GM21619 (cell line): ENCODE measurements at regions not wholly inside any gene's neighbourhood (a gene's known extent, or its start where the extent isn't known, plus 50 kb on each side); places are given as distances from the start of the nearest gene placed in this dataset.
"Not testable (repeated sequence)": the region's sequence is repeated elsewhere in the genome, so short reads cannot be mapped to it uniquely, and the experiment has no call there.

Experiments
- ATAC-seq: cut with Tn5 transposase; IDR thresholded peaks from one replicate; pipeline ENCODE4 v1.9.1; 2021; ENCODE audit not compliant: unreplicated experiment

- no peak for ATAC-seq
Observed at GRCh38 chr7:52616552-52616951, 418.9 kb upstream of the POM121L12 start.

- no peak for ATAC-seq
Observed at GRCh38 chr7:52615021-52615695, 420.3 kb upstream of the POM121L12 start.

DNA sequence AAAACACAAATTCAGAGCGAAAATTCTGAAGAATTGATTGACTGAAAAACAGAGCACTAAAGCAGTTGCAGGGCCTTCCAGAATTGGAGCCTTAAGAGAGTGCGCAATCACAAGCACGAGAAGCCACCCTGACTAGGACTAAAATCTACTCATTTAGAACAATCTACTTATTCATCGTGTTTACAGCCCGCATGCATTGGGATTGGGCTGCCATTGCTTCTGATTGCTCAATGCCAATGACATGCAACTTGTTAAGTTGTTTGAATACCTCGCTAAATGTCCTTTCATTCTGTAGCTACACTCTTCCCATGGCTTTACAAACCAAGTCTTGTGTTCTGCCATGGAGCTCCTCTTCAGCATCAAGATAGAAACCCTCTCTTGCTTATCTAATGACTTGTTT is 425.9 kb upstream of the POM121L12 start:
- no peak for ATAC-seq

DNA sequence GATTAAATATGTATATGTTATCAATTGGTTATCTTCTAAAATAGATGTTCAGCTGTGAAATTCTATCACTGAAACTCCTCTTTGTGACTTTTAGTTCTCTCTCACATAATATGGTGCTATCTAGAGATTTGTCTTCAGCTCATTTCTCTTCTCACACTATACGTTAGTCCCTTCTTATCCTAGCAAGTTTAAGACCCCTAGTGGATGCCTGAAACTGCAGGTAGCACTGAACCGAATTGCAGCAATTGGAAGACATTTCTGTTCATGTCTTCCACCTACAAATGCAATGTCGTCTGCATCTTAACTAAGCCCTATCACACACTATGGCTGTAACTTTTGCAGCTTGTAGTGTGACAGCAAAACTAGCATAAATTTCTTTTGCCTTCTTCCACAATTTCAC is 442.7 kb upstream of the POM121L12 start:
- no peak for ATAC-seq

GRCh38 chr7:52586704-52587103 is 448.7 kb upstream of the POM121L12 start:
- ATAC-seq: no peak

- ATAC-seq: no peak
Observed at GRCh38 chr7:52584041-52584440, 451.4 kb upstream of the POM121L12 start.

GRCh38 chr7:52573141-52573540 is 462.3 kb upstream of the POM121L12 start:
- not testable (repeated sequence) for ATAC-seq

DNA sequence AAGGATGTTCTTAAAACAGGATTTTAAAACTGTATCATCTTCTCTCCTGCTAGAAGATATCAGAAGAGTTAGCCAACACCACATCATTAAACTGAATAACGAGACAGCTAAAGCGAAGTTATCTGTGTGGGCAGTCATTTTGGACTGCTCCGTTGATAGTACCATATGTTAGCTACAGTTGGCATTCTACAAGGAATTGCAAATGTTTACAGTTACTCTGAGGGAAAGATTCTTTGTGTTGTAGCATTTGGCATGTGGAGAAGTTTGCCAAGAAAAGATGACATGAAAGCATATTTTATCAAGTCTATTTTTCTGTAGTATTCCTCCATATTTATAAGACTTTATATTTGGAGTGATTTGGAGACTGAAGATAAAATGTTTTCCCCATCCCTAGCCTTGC is 464.4 kb upstream of the POM121L12 start:
- no peak for ATAC-seq

- no peak for ATAC-seq
Observed at GRCh38 chr7:52569151-52569550, 466.3 kb upstream of the POM121L12 start.

DNA sequence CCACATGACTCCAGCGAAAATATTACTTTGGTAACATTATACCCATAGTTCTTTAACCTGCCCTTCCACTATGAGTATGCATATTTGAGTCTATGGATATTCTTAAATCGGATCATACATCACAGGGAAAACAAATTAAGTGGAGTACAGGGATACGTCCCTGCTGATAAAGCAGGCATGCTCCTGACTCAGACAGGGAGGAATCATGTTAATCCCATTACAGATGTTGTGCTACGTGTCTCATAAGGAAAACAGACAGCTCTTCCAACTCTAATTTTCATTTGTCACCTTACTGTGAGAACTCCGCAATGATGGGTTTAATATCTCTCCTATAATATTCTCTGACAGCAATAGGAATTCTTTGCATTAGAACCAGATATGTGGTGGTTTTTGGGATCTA is 469.5 kb upstream of the POM121L12 start:
- no peak for ATAC-seq

- ATAC-seq: no peak
Observed at GRCh38 chr7:52555805-52556204, 479.6 kb upstream of the POM121L12 start.

GRCh38 chr7:52547308-52547910 is 488.0 kb upstream of the POM121L12 start:
- ATAC-seq: no peak

DNA sequence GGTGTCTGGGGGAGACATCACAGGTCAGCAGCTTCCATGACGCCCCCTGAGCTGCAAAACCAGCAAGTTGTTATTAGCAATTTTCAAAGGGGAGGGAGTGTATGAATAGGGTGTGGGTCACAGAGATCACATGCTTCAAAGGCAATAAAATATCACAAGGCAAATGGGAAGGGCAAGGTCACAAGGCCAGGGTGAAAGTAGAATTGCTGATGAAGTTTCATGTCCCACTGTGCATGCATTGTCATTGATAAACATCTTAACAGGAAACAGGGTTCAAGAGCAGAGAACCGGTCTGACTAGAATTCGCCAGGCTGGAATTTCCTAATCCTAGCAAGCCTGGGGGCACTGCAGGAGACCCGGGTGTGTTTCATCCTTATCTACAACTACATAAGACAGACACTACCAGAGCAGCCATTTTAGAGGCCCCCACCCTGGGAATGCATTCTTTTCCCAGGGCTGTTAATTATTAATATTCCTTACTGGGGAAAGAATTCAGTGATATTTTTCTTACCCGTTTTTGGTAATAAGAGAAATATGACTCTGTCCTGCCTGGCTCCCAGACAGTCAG is 494.2 kb upstream of the POM121L12 start:
- ATAC-seq: not testable (repeated sequence)

- ATAC-seq: no peak
Observed at GRCh38 chr7:52540041-52540440, 495.4 kb upstream of the POM121L12 start.

DNA sequence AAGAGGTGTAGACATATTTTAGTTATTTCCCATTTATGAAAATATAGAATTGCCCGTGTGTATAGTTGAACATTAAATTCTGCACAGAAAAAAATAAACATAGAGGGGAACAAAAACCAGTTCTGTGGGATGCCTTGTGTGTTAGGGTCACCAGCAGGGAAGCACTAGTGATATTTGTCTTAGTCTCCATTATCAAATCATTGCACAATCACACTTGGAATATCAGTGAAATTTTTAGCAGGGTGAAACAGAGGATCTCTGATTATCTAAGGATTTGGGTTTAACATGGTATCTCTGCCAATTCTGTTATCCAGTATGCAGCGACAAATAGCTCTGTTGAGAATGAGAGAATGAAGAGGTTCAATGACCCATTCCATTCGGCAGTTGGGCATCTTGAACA is 496.0 kb upstream of the POM121L12 start:
- ATAC-seq: no peak

- no peak for ATAC-seq
Observed at GRCh38 chr7:52537051-52537450, 498.4 kb upstream of the POM121L12 start.

DNA sequence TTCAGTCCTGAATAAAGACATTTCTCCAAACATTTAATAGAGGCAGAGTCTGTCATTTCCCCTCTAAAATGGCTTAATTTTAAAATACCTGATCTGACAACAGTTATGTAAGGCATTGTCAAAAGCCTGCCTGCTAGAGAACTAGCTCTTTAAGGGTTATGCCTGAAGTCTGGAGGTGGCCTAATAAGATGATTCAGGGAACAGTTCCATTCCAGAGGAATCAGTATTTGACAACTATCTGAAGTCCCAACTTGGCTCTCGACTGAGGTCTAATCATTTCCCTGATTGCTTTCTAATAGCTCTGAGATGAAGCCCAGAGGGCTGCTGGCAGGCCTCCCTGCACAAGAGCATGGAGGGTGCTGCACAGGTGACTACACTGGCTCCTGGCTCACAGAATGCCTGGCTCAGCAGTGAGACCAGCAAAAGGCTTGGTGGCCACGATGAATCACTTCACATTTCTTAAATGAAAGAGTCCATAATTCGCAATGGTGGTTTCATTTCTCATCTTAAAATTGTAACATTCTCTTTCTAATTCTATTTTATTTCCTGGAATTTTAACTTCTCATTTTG is 509.6 kb upstream of the POM121L12 start:
- no peak for ATAC-seq

DNA sequence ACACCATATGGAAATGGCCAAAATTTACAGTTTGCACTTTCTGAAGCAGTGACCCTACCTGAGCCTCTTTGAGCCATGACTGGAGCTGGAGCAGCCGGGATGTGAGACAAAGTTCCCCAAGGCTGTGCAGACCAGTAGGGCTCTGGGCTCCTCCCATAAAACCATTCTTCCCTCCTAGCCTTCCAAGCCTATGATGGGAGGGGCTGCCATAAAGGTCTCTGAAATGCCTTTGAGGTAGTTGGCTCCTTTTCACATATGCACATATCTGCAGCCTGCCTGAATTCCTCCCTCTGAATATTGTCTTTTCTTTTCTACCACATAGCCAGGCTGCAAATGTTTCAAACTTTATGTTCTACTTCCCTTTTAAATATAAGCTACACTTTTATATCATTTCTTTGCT is 516.6 kb upstream of the POM121L12 start:
- ATAC-seq: no peak

- no peak for ATAC-seq
Observed at GRCh38 chr7:52512656-52513055, 522.8 kb upstream of the POM121L12 start.

GRCh38 chr7:52507546-52508255 is 527.7 kb upstream of the POM121L12 start:
- ATAC-seq: no peak

DNA sequence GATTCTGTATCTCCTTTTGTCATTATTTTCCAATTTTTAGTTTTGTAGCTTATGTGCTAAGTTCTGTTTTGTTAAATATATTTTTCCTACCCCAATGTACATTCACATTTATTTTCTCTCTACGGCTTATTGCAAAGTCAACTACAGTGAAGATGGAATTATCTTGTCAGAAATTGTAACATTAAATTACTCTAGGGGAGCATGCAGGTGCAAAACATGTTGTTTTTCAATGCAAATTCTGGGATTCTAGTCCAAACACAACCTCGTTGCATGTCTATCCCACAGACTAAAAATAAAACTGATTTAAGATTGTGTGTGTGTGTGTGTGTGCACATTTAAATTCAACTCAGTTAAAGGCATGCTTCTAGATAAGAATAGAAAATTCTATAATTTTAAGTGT is 529.1 kb upstream of the POM121L12 start:
- ATAC-seq: no peak

DNA sequence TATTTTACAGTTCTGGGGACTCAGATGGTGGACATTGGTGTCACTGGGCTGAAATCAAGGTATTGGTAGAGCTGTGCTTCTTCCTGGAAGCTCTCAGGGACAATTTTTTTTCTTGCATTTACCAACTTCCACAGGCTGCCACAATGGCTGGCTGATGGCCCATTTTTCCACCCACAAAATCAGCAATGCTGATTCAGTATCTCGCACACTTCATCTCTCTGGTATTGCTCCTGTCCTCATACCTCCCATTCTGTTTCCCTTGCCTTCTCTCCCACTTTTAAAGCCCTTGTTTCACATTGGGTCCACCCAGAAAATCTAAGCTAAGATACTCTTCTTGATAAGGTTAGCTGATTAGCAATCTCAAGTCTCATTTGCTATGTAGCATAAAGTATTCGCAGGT is 530.9 kb upstream of the POM121L12 start:
- no peak for ATAC-seq
